Heart left ventricle (tissue), 13 donors: ENCODE measurements at regions not wholly inside any gene's neighbourhood (a gene's known extent, or its start where the extent isn't known, plus 50 kb on each side); places are given as distances from the start of the nearest gene placed in this dataset.

ENCODE experiments used
- POLR2A ChIP-seq, 2 donors: fragments of 450-650 bp; IDR thresholded peaks; one replicate each; pipeline ENCODE4 v1.6.1; 2017; ENCODE audit warnings: antibody characterized with exemption in 2 of 2, mild to moderate bottlenecking in 2 of 2, moderate library complexity in 2 of 2
- TF ChIP-seq, protein P1 (sequence below), 12 donors: fragments of 200-600 bp; sonication (generic) in 4 of 12; IDR thresholded peaks; one replicate each; pipeline versions ENCODE4 v1.5.0 to v1.8.0; 2018 to 2022; ENCODE audit warnings: antibody characterized with exemption in 12 of 12, mild to moderate bottlenecking in 5 of 12
- donor health status: ischemic (EF 13 %, LVEDD 7.1; RV severe dilation, severe dysfunction).
- donor health status: DM: no; HTN: yes; CAD: no.
- donor health status: DM: no; HTN: no; CAD: no.
- donor health status: ischemic (EF 25% LVEDD 6.9; RV normal size, moderate dysfunction).
- donor health status: ischemic (EF 25% LVEDD 5.7; RV mildly dilated, moderate dysfunction).
- donor health status: ischemic (EF 35%, LVEDD 5.7; RV mildly dilated, moderate dysfunction).
- donor health status: nonischemic (EF 11% LVEDD 7.7; RV severe dilation, severe dysfunction).
- donor health status: DM: yes; HTN: yes; CAD: no.
- donor health status: PGD.
- donor health status: ischemic (EF 29% LVEDD 5.4; RV normal size, mild dysfunction).
- donor health status: nonischemic (EF 23%, LVEDD 6.1; RV moderate dilation, normal function).

DNA sequence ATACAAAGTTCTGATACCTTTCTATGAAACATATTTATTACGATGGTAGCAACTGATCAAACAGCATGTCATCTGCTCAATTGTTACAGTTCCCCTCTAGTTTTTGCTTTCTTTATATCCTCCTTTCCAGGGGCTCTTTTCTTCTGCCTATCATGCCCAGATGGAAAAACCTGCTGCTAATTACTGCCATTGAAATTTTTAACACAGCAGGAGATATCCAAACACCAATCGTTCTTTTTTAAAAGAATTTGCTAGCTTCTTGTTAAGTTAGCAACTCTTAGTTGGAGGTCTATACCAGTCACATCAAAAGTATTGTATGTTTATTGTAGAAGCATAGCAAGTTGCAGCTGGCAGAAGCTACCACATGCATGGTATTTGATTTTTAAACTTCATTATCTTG lies 768.5 kb downstream of the NXPH1 start:
- no peak for TF ChIP-seq POLR2A (IDR thresholded peaks at IDR 0.05)
- TF ChIP-seq, protein P1, sequence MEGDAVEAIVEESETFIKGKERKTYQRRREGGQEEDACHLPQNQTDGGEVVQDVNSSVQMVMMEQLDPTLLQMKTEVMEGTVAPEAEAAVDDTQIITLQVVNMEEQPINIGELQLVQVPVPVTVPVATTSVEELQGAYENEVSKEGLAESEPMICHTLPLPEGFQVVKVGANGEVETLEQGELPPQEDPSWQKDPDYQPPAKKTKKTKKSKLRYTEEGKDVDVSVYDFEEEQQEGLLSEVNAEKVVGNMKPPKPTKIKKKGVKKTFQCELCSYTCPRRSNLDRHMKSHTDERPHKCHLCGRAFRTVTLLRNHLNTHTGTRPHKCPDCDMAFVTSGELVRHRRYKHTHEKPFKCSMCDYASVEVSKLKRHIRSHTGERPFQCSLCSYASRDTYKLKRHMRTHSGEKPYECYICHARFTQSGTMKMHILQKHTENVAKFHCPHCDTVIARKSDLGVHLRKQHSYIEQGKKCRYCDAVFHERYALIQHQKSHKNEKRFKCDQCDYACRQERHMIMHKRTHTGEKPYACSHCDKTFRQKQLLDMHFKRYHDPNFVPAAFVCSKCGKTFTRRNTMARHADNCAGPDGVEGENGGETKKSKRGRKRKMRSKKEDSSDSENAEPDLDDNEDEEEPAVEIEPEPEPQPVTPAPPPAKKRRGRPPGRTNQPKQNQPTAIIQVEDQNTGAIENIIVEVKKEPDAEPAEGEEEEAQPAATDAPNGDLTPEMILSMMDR (IDR thresholded peaks at IDR 0.05): no peak
